ENCODE measurements at regions not wholly inside any gene's neighbourhood (a gene's known extent, or its start where the extent isn't known, plus 50 kb on each side); places are given as distances from the start of the nearest gene placed in this dataset.

DNA sequence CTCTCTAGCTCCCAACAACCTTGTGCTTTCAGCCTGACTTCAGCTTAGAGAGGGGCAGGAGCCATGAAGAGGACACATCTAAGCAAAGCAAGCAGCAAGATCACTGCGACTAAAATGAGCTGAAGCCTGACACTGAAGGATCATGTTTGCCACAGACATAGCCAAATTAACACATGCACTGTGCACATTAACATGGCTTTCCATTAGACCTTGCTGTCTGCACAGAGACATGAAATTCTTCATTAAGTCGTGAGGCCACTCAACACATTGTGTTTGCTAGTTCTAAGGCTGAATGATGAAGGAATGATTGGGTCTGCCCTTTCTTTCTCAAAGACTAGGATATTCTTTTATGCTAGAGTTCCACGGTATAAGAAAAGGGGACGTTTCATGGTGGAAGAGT, 558.3 kb upstream of the PSMD7 start:
- no peak for DNase-seq

DNA sequence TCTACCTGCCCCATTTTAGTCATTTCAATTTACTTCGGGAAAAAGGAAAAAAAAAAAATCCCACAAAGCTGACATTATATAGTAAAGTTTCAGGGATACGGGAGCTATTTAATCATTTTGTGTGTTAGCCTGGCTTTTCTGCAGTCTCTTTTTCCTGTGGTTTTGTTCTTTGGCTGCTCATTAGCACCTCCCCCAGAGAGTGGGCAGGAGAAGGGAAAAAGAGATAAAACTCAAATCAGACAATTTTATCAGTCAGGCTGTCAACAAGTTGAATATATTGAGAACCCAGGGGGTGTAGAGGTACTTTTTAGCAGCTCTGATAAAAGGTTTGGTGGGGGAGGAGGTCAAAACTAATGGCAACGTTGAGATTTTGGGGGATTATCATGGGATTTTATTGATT, 559.0 kb upstream of the PSMD7 start:
- no peak for DNase-seq

DNA sequence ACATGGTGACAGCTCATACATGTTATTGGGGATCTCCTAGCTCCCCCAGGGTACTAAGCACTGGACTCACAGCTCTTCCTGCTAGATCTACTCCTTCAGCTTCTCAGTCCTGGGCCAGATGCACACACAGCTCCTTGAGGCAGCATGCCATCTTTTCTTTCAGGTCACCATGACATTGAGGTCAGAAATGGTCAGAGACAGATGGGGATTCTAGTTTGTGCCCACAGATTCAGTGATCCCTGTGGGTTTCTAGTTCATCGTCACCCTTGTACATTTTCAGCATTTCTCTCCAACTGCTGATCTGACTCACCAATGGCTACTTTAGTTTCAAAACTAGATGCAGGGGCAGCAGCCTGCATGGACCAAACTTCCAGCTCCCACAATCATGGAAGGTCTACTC, 560.7 kb upstream of the PSMD7 start:
- no peak for DNase-seq

DNA sequence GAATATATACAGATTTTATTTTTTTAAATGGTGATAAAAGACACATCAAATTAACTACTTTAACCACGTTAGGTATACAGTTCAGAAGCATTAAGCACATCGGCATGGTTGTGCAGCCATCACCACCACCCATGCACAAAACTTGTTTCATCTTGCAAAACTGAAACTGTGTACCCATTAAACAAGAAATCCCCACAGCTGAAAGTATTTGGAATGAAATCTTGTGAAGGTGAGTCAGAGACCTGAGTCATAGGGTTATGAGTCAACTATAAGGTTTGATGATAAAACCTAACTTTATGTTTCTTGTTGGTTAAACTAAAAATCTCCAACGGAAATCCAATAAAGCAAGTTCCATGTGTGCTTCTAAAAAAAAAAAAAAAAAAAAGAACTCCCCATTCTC, 561.6 kb upstream of the PSMD7 start:
- DNase-seq = no peak

DNA sequence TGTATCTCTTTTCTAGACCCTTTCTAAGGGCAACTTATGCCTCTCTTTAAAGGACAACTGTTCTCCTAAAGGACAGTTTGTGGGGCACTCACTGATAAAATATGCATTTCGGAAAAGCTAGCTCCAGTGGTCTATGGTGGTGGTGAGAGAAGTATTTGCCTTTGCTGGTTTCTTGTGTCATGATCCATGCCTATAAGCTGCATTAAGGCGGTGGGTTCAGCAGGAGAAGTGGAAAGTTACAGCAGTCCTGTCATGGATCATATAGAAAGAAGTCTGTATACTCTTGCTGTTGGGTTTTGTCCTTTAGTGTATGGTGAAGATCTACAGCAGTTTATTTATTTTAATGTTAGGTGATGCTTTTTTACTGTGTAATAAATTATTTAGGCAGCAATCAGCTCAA, 563.9 kb upstream of the PSMD7 start:
- no peak for DNase-seq

DNA sequence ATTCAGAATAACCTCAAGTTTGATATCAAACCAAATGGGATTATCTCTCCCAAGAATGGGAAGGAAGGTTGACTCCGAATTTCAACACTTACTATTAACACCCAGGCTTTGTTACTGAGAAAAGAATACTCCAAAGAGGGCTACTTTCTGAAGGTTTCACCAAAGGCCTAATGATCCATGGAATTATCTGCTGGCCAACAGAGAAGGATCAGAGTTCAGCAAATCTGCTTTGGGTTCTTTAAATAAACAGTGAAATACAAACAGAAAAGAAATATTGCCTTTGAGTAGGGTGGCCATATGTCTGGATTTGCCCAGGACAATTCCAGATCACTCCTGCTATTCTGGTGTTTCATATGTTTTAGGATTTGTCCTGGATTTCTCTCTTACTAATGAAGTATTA, 564.5 kb upstream of the PSMD7 start:
- DNase-seq = no peak

DNA sequence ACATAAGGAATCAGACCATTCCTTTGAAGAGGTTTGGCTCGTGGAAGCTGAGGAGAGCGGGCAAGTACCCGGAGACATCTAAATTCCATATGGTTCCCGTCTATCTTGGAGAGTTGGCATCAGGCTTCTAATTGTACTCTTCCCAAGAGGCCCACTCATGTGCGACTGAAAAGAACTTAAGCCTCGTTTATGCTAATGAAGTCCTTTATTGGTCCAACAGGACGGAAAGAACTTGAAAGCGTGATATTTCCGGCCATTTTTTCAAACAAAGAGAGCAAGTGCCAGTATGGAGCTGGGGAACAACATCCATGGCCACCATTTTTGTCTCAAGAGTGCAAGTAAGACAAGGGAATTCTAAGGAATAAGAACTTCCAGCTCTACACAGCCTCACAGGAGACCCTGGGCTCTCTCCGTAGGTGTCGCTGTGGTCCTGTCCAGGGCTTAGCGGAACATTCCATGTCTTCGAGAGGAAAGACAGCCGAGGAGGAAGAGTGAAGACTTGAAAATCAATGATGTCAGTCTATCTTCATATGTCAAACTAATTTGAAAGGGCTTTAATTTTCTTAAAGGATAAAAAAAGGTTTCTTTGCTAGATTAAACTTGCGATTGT, 566.0 kb upstream of the PSMD7 start:
- no peak for DNase-seq

DNA sequence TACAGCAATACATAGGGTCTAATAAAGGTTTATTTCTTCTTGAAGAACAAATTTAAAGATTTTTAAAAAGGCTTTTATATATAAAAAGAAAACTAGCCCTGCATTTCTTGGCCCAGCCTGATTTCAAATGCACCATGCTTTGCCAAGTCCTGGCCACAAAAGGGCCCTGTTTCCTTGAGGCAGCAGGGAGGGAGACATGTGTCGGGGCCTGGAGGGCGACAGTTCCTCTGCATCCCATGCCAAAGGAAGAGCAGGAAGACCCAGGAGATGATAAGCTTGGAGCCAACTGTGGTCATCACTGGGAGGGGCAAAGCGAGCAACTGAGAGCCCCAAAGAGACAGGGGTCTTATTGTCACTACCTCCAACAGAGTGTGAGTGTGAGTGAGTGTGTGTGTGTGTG, 571.5 kb upstream of the PSMD7 start:
- DNase-seq = no peak

DNA sequence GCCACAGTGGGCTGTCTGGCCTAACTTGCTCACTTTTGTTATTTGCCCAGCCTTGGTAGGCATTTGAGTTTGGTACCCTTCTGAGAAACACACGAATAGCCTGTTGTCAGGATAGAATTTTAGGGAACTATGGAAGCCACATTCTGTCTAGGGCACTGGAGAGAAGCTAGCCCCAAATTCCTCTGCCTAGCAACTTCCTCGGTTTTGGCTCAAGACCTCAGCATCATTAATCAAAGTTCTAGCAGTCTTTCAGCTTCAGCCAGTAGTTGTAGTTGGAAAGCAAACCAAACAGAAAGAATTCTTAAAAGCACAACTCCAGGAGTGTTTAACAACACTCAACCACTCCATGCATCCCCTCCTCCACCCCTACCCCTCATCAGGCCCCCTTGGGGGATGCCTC, 572.1 kb upstream of the PSMD7 start:
- DNase-seq = no peak

DNA sequence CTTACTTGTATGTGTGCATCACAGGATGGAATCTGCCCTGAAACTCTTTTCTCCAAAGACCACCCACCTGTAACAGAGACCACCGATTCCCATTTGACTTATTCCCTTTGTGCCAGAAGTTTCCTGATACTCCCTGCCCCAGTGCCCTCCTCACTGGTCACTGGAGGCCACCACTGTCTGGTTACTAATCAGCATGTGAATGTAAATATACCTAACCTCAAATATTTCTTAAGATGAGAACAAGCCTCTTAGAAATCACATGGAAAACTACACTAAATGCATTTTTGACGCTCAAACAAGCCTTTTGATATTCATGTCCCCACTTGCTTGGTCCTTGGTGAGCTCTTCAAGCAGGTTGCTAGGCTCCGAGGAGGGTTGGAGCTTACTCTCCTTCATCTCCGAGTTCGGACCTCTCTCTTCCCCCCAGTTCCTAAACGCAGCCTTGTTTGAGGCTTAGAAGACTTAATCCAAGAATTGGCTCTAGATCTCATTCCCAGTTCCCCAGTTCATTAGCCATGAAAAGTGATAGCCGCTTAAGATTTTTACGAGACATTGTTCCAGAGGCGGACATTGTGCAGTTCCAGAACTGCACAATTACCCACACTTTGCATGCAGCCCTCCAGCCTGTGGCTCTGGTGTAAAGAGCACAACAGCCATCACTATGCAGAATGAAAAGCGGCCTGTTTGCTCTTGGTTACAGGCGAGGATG, 579.2 kb upstream of the PSMD7 start:
- DNase-seq = no peak

DNA sequence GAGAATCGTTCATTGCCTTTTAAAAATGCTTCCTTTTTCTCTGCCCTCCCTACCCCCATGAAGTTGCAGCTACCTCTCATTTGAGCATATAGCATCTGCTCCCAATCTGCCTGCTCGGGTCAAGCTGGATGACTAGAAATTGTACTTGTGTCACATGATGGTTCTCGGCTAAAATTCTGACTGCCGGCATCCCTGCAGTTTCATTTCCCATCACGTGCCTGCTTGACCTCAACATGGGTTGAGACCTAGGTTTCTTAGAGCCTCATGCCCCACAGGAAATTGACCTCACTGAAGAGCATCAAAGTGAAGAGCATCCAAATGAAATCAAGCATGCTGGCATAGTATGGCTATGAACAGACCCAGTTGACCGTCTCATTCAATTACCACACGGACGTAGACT, 581.6 kb upstream of the PSMD7 start:
- DNase-seq = no peak

DNA sequence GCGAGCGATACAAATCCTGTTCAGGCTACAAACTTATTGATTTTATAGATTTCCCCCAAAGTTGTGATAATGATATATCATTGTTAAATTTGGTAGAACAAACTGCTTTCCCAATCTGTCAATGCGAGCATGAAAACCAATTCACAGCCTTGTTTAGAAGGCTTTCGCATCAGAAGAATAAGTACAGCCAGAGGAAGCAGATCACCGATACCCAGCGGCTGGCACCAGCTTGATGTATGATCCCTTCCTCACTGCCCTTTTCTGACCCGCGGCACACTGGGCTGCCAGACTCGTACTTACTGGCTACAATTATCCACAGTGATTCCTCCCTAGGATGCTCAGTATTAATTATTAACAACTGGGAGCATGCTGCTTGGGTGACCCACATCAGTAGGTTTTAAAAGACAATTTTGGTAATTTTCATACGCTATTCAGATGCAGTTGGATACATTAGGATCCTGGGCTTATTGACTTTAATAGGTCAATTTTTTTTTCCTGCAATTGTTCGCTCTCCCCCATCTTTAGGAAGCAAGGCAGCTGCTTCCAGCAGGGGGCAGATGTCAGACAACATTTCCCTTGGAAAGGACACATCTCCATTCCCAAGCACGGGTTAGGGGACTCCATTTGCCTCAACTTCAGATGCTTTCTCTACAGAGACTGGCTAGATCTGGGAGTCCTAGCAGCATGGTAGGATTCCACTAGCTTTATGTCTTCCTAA, 582.7 kb upstream of the PSMD7 start:
- no peak for DNase-seq

DNA sequence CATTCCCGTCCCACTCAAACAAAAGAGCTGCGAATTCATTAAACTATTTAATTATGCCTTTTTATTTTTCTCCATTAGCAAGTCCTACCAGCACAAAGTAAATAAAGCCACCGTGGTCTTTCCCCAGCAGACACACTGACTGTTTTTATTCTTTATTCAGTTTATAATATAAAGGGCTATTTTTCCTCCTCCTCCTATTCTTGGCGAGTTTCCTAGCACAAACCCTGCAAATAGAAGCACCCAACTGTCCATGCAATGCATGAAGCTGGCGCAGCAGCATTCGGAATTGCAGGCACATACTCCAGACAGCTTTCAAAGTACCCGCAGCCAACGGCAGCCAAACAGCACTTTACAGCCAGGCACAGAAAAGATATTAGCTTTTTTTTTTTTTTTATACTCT, 583.4 kb upstream of the PSMD7 start:
- no peak for DNase-seq

DNA sequence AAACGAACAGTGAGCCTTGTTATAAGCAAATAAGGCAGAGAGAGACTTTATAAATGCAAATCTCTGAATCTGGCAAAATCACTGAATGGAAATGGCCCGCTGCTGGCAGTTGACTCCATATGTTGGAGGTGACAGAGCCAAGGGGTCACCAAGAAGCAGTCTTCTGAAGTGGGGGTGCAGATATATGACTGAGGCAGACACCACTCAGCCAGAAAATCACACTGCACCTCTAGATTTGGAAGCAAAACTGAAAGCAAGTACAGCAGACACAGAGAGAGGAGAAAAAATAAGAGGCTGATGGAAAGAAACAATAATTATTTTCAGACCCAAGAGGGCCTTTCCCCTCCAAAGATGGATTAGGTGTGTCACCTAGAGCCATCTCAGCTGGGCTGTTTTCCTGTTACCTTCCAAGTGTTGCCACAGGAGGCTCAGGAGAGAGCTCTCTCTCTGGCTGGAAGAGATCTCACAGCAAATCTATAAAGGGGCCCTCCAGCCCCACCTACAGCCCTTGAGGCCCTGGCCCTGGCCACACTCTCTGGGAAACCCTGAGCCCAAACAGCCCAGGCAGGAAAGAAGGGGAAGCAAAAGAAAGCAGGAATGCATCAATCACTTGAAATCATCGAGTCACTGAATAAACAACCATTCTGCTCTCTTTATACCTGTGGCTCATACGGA, 585.1 kb upstream of the PSMD7 start:
- no peak for DNase-seq

DNA sequence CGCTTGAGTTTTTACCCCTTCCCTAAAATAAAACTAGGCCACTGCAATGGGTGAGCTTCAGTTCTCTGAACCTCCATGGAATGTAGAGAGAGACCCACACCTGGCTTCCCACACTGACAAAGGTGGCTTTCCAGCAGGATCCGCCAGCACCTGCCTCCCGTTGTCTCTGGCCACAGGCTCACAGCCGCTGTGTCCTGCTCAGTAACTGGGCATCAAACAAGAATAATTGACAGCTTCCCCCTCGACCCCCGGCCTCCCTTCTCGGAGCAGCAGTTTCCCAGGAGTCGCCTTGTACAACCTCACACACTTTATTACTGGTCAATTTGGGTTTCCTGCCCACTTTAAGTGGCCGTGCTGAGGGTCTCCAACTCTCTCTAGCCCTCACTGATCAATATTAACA, 586.1 kb upstream of the PSMD7 start:
- DNase-seq = no peak

DNA sequence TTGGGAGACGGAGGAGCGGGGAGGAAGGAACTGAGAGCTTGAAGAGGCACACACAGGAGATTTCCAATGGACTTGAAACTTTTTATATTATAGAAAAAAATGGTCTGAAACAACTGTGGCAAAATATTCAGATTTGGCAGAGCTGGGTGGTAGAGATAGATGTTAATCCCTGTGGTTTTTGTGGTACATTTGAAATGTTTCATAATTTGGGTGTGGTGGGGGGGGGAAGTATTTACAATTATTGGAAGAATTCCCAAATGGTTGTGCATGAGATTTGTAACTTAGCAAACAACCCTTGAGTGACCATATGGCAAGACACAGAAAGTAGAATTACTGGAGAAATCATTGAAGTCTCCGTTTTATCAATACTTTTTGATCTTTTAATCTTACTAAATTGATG, 588.8 kb upstream of the PSMD7 start:
- DNase-seq = no peak

DNA sequence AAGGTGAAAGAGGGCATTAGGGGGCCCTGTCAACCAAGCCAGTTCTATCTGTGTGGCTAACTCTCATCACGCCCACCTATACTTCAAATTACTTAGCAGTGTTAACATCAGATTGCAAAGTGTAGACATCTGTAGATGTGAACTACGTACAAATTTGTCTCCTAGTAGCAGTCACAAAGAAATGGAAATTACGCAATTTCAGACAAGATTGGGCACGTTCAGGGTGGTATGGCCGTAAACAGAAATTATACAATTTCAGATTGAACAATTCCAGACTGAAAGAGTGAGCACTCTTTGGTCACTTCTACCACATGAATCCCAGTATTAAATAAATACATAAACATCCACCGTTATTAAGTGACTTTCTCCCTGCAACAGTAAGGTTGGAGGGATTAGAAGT, 592.7 kb upstream of the PSMD7 start:
- no peak for DNase-seq

DNA sequence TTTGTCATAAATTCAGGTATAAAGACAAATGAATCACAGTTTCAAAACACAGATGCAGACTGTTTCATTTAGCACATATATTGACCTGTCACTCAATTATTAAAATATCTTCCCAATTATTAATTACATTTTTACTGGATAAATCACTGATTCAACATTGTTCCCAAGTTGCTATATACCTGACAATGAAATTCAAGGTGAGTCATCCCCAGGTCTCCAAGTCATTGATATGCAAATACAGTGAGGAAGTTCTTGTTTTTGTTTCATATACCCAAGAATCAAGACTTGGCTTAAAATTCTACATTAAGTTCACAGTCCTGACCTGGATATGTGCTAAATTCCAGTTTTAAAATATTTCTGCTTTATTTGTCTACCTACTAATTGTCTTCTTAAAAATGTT, 599.3 kb upstream of the PSMD7 start:
- no peak for DNase-seq

DNA sequence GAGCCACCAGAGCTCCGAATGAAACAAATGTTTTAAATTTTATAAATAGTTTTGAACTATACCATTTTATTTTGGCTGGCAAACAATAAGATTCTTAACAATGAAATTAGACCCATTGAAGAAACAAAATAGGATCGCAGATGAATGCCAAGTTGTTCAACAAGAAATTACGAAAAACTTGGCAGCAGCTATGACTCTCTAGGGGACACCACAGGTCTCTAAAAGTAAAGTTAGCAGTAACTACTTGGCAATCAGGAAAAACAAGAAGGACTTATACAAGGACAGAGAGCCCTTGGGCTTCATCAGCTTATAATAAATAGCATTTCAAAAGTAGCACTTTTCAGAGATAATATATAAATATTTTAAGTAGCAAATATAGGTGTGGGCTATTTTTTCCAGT, 603.8 kb upstream of the PSMD7 start:
- no peak for DNase-seq

DNA sequence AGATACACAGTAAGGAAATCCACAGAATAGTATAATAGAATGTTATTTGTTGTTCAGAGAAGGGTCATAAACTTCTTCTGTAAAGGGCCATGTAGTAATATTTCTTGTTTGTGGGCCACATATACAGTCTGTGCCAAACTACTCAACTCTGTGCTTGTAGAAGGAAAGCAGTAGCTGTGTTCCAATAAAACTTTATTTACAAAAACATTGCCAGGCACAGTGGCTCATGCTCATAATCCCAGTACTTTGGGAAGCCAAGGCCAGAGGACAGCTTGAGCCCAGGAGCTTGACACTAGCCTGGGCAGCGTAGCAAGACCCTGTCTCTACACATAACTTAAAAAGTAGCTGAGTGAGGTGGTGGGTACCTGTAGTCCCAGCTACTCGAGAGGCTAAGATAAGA, 612.8 kb upstream of the PSMD7 start:
- DNase-seq = no peak

DNA sequence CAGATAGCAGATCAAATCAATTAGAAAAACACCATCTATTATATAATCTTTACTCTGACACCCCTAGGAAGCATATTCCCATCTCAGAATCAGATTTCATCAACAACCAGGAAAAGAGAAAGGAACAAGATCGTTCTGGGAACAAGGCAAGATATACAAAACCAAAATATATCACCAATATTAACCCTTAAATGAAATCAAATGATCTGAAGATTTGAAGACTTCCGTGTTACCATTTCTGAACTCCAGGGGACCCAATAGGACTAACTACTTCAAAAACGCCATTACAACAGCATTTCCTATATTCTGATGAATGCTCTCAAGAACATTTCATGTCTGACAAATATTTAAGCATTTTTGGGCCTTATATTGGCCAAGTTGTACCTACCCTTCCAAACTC, 624.2 kb upstream of the ZFHX3 start:
- DNase-seq = no peak

DNA sequence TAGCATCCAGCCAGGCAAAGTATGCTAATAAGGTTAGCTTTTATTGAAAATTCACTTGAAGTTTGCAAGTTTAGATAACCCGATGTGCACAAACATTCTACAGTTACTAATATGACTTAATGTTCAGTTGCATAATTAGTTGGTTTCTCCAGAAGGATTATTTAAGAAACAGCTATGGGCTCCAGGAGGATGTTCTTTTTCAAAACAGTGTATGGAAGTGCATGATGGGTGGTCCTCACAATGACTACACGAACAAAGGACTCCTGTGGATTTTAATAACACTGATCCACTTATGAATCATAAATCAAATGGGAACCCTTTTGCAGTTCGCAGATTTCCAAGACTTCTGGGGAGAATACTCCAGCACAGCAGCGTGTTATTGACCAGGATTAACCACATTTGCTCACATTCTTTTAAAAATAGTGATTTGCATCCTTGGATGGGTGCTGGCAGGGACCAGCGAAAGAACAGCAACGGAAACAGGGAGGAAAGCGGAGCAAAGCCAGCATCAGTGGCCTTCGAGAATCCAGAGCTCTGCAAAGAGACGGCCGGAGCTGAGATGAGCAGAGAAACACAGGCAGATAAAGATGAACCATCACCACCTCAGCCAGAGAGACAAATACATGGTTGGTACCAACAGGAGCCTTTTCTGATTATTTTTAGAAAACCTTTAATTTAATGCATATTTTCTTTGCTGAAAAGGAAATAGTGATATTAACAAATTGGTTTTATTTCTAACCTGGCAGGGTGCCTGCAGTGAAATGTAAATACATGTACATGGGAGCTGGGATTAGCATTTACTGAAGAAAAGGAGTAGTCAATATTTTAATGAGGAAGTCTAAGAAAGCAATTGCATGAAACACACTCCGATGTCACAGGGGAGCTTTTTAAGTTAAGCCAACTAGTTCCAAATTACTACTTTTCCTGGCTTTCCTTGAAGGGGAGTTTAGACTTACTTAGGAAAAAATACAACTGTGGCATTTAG, 623.2 kb upstream of the ZFHX3 start:
- DNase-seq = no peak
